Tibial artery (tissue), 4 donors: ENCODE measurements at regions not wholly inside any gene's neighbourhood (a gene's known extent, or its start where the extent isn't known, plus 50 kb on each side); places are given as distances from the start of the nearest gene placed in this dataset.

Experiments used
- DNase-seq, 2 donors: peaks; one replicate each; pipeline ENCODE4 v3.0.0-alpha.2; 2019
- H3K27ac ChIP-seq, 2 donors: fragments of 200-600 bp; sonication (generic) in 1 of 2; 1 replicate in 1 of 2; 2 replicates in 1 of 2; pipeline ENCODE4 v1.5.1; 2018 to 2019; ENCODE audit warnings: mild to moderate bottlenecking in 1 of 2
- H3K27me3 ChIP-seq, 2 donors: fragments of 200-600 bp; sonication (generic) in 1 of 2; one replicate each; pipeline versions ENCODE4 v1.5.1 to v1.6.0; 2016 to 2019
- H3K36me3 ChIP-seq, 3 donors: fragments of 200-600 bp; sonication (generic) in 2 of 3; one replicate each; pipeline ENCODE4 v1.5.1; 2016 to 2019; ENCODE audit warnings: mild to moderate bottlenecking in 2 of 3
- H3K4me1 ChIP-seq, 4 donors: fragments of 200-600 bp; sonication (generic) in 2 of 4; 1 replicate in 3 of 4; 2 replicates in 1 of 4; pipeline ENCODE4 v1.5.1; 2016 to 2019
- H3K4me3 ChIP-seq, 2 donors: fragments of 200-600 bp; sonication (generic) in 1 of 2; 1 replicate in 1 of 2; 2 replicates in 1 of 2; pipeline ENCODE4 v1.5.1; 2018 to 2019; ENCODE audit warnings: mild to moderate bottlenecking in 2 of 2
- H3K9me3 ChIP-seq, 3 donors: fragments of 200-600 bp; sonication (generic) in 1 of 3; one replicate each; pipeline ENCODE4 v1.5.1; 2016 to 2019
- intact Hi-C: fragments of 100-400 bp; cut with DNase I; formaldehyde crosslinking; loops from one replicate; pipeline ENCODE4 v1.15.0; 2023; ENCODE audit warnings: low total_unique reads
- TF ChIP-seq, protein P1 (sequence below), 2 experiments: fragments of 200-600 bp in 1 of 2; fragments of 450-650 bp in 1 of 2; IDR thresholded peaks; one replicate each; pipeline ENCODE4 v1.5.1; 2017 to 2019; ENCODE audit warnings: antibody characterized with exemption in 2 of 2, mild to moderate bottlenecking in 1 of 2, moderate library complexity in 1 of 2

DNA sequence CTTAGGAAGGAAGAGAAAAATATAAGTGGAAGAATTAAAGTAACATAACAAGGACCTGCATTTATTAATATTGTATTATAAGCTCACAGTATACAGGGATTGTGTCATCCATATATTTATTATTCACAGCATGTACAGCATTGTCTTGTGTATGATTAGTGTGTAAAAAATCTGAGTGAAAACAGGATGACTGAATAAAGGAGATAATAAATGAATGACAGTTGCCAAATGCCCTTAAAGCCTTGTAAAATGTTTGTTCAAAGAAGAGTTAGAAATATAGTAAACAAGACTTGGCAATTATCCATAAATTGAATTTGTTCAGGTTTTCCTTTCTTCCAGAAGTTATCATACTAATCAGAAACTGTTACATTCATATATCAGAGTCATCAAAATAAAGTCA is 172.7 kb downstream of the BTC start:
- Histone ChIP-seq H3K36me3 (no peaks in the 10 kb centered on the region), H3K9me3 (no peaks in the 10 kb centered on the region), H3K27me3 (no peaks in the 10 kb centered on the region), H3K4me3 (no peak overlapping the region), H3K4me1 (peaks cover 0 to 4% (median 0%) of the 10 kb centered on the region in 4 donors), H3K27ac (no peak overlapping the region)
- TF ChIP-seq, protein P1, sequence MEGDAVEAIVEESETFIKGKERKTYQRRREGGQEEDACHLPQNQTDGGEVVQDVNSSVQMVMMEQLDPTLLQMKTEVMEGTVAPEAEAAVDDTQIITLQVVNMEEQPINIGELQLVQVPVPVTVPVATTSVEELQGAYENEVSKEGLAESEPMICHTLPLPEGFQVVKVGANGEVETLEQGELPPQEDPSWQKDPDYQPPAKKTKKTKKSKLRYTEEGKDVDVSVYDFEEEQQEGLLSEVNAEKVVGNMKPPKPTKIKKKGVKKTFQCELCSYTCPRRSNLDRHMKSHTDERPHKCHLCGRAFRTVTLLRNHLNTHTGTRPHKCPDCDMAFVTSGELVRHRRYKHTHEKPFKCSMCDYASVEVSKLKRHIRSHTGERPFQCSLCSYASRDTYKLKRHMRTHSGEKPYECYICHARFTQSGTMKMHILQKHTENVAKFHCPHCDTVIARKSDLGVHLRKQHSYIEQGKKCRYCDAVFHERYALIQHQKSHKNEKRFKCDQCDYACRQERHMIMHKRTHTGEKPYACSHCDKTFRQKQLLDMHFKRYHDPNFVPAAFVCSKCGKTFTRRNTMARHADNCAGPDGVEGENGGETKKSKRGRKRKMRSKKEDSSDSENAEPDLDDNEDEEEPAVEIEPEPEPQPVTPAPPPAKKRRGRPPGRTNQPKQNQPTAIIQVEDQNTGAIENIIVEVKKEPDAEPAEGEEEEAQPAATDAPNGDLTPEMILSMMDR (IDR thresholded peaks at IDR 0.05): no peak
- DNase-seq: no peak
- intact Hi-C loops: no loop called here

- Histone ChIP-seq H3K27ac (no peak overlapping the region), H3K36me3 (no peaks in the 10 kb centered on the region), H3K27me3 (no peaks in the 10 kb centered on the region), H3K4me3 (no peak overlapping the region), H3K9me3 (no peaks in the 10 kb centered on the region), H3K4me1 (peaks cover 0 to 4% (median 0%) of the 10 kb centered on the region in 4 donors)
- DNase-seq: no peak
- intact Hi-C loops: no loop called here
- TF ChIP-seq, protein P1 (IDR thresholded peaks at IDR 0.05): no peak
Measured at GRCh38 chr4:74623041-74623440, 171.3 kb downstream of the BTC start.

DNA sequence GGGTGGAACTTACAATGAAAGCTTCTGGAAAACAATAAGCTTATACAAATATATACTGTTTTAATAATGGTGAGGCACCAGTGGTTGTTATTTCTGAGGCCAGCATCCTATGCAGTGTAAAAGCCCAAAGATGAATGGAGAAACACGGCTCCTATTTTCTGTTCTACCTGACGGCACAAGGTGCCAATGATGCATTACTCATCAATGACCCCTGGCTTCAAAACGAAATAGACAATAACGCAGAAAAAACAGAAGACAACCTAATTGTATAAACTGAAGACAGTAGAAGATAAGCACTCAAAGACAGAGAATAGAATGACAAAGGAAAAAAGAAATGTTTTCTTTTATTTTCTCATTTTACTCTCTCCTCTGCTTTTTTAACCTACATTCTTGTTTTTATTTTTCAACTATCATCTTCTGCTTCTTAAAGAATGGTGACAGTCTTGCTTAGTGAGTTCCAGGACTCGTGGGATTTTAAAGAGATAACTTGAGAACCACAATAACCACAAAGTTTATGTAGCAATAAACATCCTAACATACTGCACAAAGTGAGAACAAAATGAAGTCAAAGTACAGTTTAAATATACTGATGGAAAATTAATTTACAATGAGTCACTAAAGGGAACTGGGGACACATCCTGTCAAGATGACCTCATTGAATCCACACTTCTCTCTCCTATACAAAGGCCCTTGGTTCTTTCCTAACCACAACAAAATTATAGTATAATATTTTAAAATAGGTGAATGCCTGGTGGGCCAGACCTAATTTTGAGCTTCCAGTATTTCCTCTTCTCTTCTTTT is 169.8 kb downstream of the BTC start:
- DNase-seq: no peak
- Histone ChIP-seq H3K27ac (no peak overlapping the region), H3K36me3 (no peaks in the 10 kb centered on the region), H3K27me3 (no peaks in the 10 kb centered on the region), H3K9me3 (no peaks in the 10 kb centered on the region), H3K4me3 (no peak overlapping the region), H3K4me1 (peaks cover 0 to 4% (median 0%) of the 10 kb centered on the region in 4 donors)
- intact Hi-C loops: no loop called here
- TF ChIP-seq, protein P1 (IDR thresholded peaks at IDR 0.05): no peak

DNA sequence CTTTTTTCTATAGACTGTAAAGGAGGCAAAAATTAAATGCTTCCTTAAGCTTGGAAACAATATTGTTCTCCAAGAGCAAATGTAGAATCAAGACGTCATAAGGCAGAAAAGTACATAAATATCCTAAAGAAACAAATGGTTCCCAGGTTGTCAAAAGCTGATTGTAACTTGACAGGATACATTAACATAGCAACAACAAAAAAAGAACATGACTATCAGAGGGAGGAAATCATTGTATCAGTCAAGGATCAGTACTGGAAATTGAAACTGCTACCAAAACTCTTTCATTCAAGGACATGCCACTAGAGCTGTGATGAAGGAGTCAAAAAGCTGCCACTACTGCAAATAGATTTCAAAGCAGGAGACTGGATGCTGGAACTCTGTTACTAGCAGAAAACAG is 168.3 kb downstream of the BTC start:
- TF ChIP-seq, protein P1 (IDR thresholded peaks at IDR 0.05): no peak
- no peaks in the 10 kb centered on the region for H3K27me3 ChIP-seq
- H3K9me3 ChIP-seq: no peaks in the 10 kb centered on the region
- intact Hi-C loops: no loop called here
- H3K4me3 ChIP-seq: no peak overlapping the region
- H3K27ac ChIP-seq: no peak overlapping the region
- DNase-seq: no peak
- peaks cover 0 to 4% (median 0%) of the 10 kb centered on the region in 4 donors for H3K4me1 ChIP-seq
- H3K36me3 ChIP-seq: no peaks in the 10 kb centered on the region

DNA sequence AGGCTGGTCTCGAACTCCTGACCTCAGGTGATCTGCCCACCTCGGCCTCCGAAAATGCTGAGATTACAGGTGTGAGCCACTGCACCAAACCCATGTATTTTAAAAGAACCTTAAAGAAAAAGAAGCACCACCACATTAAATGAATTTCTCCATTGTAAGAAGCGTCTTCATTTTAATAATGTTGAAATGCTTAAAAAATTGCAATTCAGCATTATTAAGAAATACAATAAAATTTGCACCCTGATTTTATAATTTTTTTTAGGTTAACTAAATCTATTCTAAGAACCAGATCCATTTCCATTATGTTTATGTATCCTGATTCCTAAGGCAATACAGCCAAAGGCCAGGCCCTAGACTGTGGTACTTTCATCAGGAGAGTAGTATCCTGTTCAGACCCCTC is 167.2 kb downstream of the BTC start:
- TF ChIP-seq, protein P1 (IDR thresholded peaks at IDR 0.05): no peak
- Histone ChIP-seq H3K9me3 (no peaks in the 10 kb centered on the region), H3K4me1 (peaks cover 0 to 4% (median 0%) of the 10 kb centered on the region in 4 donors), H3K27me3 (no peaks in the 10 kb centered on the region), H3K27ac (no peak overlapping the region), H3K36me3 (no peaks in the 10 kb centered on the region), H3K4me3 (no peak overlapping the region)
- intact Hi-C loops: no loop called here
- no peak for DNase-seq
